HG03196 (cell line): ENCODE measurements at regions not wholly inside any gene's neighbourhood (a gene's known extent, or its start where the extent isn't known, plus 50 kb on each side); places are given as distances from the start of the nearest gene placed in this dataset.

ENCODE experiments used
- ATAC-seq: cut with Tn5 transposase; IDR thresholded peaks from one replicate; pipeline ENCODE4 v1.9.1; 2021; ENCODE audit not compliant: unreplicated experiment

- ATAC-seq = no peak
Measured at GRCh38 chr4:152099981-152100378, 339.2 kb upstream of the GATB start.

- no peak for ATAC-seq
Measured at GRCh38 chr4:152099555-152099954, 338.7 kb upstream of the GATB start.

GRCh38 chr4:152099061-152099425 is 338.2 kb upstream of the GATB start:
- ATAC-seq = no peak

- ATAC-seq = no peak
Measured at GRCh38 chr4:152098365-152099060, 337.7 kb upstream of the GATB start.

GRCh38 chr4:152097371-152097770 is 336.6 kb upstream of the GATB start:
- no peak for ATAC-seq

GRCh38 chr4:152095701-152096070 is 334.9 kb upstream of the GATB start:
- ATAC-seq = no peak

GRCh38 chr4:152094970-152095700 is 334.3 kb upstream of the GATB start:
- ATAC-seq = no peak

GRCh38 chr4:152091405-152091804 is 330.6 kb upstream of the GATB start:
- ATAC-seq = no peak

GRCh38 chr4:152090543-152090942 is 329.7 kb upstream of the GATB start:
- no peak for ATAC-seq

GRCh38 chr4:152089584-152089983 is 328.8 kb upstream of the GATB start:
- ATAC-seq = no peak

GRCh38 chr4:152087335-152087734 is 326.5 kb upstream of the GATB start:
- ATAC-seq = no peak

GRCh38 chr4:152085657-152086056 is 324.9 kb upstream of the GATB start:
- no peak for ATAC-seq

- ATAC-seq = no peak
Measured at GRCh38 chr4:152083338-152083737, 322.5 kb upstream of the GATB start.

- no peak for ATAC-seq
Measured at GRCh38 chr4:152081024-152081423, 320.2 kb upstream of the GATB start.

GRCh38 chr4:152079543-152080293 is 318.9 kb upstream of the GATB start:
- ATAC-seq = no peak

GRCh38 chr4:152079079-152079478 is 318.3 kb upstream of the GATB start:
- ATAC-seq = no peak

GRCh38 chr4:152077582-152077981 is 316.8 kb upstream of the GATB start:
- no peak for ATAC-seq

- ATAC-seq = no peak
Measured at GRCh38 chr4:152075253-152075928, 314.6 kb upstream of the GATB start.

- ATAC-seq = no peak
Measured at GRCh38 chr4:152074573-152074972, 313.8 kb upstream of the GATB start.

GRCh38 chr4:152074088-152074437 is 313.3 kb upstream of the GATB start:
- no peak for ATAC-seq

- ATAC-seq = no peak
Measured at GRCh38 chr4:152073351-152074087, 312.7 kb upstream of the GATB start.
